ENCODE measurements at regions not wholly inside any gene's neighbourhood (a gene's known extent, or its start where the extent isn't known, plus 50 kb on each side); places are given as distances from the start of the nearest gene placed in this dataset.
"Not testable (repeated sequence)": the region's sequence is repeated elsewhere in the genome, so short reads cannot be mapped to it uniquely, and the experiment has no call there.

DNA sequence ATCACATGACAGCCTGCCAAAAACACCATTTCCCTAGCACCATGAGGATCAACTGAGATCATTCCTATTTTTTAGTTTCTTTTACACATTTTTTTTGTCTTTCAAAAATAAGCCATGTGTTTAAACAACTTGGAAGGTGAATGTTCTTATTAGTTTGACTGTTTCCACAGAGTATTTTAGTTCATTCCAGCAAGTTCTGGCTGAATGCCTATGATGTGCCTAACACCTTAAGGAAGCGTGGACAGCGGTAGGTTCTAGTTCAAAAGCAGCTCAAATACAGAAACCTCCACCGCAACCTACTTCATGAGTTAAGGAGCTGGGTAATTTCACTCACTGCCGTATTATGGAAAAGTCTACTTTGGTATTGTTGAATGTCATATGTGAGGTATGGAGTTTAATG lies 101.3 kb upstream of the ADAMTS9 start:
- DNase-seq, result no peak

GRCh38 chr3:64783200-64783599 lies 95.4 kb upstream of the ADAMTS9 start:
- no peak for DNase-seq

DNA sequence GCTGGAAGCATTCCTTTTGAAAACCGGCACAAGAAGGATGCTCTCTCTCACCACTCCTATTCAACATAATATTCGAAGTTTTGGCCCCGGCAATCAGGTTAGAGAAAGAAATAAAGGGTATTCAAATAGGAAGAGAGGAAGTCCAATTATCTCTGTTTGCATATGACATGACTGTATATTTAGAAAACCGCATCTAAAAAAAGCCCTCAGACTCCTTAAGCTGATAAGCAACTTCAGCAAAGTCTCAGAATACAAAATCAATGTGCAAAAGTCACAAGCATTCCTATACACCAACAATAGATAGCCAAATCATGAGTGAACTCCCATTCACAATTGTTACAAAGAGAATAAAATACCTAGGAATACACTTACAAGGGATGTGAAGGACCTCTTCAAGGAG lies 93.1 kb upstream of the ADAMTS9 start:
- DNase-seq, result not testable (repeated sequence)

- no peak for DNase-seq
Observed at GRCh38 chr3:64773137-64773536, 85.3 kb upstream of the ADAMTS9 start.

DNA sequence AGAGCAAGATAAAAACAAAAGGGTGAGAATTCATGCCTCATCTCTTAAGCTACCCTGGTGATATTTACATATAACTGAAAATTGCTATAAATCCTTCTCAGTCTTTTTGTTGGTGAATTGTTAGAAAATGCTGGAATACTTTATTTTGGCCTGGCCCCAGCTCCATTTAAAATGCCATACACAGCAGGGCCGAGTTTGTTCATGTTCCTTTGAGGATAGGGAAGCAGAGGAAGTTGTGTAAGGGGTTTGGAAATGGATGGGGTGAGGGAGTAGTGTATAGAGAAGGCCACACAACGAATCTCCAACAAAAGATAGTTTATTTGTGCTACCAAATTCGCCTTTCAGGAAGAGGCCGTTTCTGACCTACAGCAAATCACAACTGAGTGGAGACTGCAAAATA lies 78.6 kb upstream of the ADAMTS9 start:
- DNase-seq, result no peak

DNA sequence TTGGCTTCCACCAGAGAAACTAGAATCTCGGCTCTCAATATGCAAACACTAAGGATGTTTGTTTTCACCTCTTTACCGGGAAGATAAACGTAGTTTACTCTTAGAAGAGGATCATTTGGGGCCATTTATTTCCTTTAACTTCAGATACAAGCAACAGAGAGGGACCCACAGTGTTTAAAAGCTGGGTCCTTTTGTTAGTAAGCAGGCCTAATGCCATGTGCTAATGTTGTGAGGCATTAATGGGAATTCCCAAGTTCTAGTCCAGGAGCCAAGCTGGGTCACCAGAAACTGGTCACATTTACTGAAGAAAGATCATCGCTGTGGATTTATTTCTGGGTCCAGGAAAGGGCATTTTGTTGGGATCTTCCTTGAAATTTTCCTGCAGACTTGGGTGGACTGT lies 78.1 kb upstream of the ADAMTS9 start:
- DNase-seq, result no peak

- no peak for DNase-seq
Observed at GRCh38 chr3:64764386-64764929, 76.7 kb upstream of the ADAMTS9 start.

DNA sequence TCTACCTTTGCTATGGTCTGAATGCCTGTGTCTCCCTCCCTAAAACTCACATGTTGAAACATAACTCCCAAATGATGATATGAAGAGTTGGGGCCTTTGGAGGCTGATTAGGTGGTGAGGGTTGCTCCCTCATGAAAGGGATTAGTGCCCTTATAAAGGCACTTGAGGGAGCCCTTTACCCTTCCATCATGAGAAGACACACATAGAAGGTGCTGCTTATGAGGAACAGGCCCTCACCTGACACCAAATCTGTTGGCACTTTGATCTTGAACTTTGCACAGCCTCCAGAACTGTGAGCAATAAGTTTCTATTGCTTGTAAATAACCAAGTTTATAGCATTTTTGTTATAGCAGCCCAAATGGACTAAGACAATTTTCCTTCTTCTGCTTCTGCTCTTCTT lies 76.2 kb upstream of the ADAMTS9 start:
- no peak for DNase-seq

DNA sequence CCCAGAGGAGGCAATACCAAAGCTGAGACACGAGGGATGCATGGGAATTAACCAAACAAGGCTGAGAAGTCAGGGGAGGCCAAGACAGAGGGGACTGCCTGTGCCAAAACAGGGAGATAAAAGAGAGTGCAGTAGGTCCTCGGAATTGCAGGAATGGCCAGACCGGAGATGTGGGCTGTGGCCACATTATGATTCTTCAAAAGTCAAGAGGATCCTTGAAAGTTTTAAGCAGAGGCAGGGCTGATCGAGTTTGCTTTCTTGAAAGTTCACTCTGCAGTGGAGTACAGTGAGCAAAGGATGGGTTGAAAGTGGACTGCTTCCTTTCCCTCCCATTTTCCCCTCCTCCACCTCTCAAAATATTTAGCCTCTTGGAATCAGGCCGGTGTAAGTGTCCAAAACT lies 73.9 kb upstream of the ADAMTS9 start:
- DNase-seq, result no peak

DNA sequence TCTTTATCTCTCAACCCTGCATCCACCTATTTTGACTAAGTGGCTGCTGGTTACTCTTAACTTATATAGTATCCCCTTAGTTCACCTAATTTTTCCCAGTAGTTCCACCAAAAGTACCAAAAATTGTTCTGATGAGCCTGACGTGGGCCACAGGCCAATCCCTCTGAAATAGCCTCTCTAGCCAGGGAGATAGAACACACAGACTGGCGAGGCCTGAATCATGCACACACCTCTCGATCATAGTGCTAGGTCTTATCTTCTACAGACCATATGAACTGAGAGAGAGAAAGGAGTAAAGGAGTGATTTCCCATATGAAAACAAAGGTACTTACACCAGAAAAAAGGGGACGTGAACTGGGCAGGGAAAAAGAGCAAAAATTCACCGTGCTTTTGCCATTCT lies 72.5 kb upstream of the ADAMTS9 start:
- DNase-seq, result no peak

DNA sequence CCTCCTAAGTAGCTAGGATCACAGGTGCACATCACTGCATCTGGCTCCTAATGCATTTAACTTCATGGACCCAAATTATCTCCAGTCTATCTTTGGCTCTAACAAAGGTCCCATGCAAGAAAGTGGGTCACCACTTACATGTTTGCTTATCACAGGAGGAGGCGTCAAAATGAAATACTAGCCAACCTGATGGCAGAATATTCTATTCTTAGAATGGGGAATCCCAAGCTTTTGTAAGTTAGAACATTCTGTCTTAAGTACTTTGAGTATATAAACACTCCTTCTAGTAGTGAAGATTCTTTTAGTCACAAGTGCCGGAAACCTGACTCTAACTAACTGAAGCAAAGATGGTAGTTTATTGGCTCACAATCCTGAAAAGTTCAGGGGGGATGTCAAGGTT lies 72.0 kb upstream of the ADAMTS9 start:
- no peak for DNase-seq

- no peak for DNase-seq
Observed at GRCh38 chr3:64756398-64756986, 68.7 kb upstream of the ADAMTS9 start.

- DNase-seq, result no peak
Observed at GRCh38 chr3:64748244-64748904, 60.6 kb upstream of the ADAMTS9 start.

- DNase-seq, result no peak
Observed at GRCh38 chr3:64747679-64748078, 59.9 kb upstream of the ADAMTS9 start.

DNA sequence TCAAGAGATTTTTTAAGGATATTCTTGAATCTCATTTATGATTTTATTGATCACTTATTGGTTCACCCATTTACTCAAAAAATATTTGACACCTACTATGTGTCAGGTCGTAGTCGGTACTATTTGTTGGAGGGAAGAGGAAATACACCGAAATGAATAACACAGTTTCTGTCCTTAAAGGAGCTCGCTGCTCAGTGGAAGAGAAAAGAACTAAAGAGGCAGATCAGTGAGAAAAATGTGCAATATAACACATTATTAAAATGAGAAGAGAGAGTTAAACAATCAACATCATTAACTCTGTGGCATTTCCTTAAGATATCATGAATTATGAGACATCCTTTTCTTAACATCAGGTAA lies 56.1 kb upstream of the ADAMTS9 start:
- DNase-seq, result no peak

DNA sequence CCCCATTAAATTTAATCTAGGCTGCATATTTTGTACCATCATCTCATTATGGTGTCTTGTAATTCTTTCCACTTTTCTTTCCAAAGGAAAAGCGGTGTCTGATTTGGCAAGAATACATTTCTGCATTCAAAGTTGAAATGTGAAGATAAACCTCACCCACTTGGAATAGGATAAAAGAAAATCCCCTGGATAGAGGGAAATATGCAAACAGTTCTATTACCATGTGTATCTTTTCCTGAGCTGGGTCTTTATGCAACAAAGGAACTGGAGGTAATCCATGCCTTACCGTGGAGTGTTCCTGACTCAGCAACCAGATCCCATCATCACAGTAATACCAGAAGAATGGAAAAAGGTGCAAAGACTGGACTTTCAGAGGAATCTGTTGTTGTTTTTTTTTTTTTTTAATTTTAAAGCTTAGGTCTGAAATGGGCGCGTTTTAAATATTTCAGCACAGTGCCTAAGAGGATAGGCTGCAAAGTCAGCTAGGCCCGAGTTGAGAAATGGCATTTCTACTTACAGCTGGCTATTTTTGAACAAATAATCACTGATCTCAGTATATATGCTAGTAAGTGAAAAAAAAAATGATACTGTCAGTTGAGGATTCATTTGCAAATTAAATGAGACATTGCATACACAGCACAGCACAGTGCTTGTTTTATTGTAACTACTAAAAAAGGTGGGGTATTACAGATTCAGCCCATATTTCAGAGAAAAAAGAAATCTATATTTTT lies 55.5 kb upstream of the ADAMTS9 start:
- DNase-seq, result no peak

DNA sequence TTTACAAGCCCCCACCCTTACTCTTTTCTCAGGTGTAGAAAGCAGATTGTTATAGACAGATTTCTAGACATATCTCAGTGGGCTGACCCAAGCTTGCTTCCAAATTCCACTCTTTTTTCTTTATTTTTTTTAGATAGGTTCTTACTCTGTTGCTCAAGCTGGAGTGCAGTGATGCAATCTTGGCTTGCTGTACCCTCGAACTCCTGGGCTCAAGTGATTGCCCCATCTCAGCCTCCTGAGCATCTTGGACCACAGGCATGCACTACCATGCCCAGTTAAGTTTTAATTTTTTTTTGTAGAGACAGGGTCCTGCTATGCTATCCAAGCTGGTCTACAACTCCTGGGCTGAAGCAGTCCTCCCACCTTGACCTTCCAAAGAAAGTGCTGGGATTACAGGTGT lies 53.5 kb upstream of the ADAMTS9 start:
- no peak for DNase-seq

DNA sequence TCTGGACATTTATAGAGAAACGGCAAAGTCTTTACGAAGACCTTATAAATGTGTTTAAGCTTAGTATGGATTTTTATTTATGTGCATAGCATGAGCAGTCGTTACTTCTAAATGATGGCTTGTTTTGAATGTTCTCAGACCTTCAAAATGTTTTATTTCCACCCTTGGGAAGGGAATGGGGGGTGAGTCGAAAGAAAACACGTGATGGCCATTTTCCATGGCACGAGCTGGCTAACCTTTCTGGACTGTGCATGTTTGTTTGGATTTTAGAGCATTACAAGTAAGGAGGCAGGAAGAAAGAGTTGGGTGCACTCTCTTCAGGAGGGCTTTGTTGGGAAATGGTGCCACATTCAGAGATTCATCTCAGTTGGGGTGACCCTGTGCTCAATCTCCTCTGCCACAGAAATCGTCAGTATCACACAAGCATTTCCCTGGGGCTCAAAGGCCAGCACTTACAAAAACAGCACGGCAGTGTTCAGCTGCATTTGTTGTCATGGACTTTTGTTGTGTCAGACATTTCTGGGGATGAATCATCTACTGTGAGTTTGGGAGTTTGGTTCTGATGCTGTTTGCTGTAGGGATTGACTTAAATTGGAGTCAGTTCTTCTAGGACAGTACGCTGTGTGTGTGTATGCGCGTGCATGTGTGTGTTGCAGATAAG lies 52.3 kb upstream of the ADAMTS9 start:
- DNase-seq, result no peak

Measured in DMS 273 treated with DMSO at 0.1 percent for 48 hours (cell line).